ENCODE measurements at regions not wholly inside any gene's neighbourhood (a gene's known extent, or its start where the extent isn't known, plus 50 kb on each side); places are given as distances from the start of the nearest gene placed in this dataset.

DNA sequence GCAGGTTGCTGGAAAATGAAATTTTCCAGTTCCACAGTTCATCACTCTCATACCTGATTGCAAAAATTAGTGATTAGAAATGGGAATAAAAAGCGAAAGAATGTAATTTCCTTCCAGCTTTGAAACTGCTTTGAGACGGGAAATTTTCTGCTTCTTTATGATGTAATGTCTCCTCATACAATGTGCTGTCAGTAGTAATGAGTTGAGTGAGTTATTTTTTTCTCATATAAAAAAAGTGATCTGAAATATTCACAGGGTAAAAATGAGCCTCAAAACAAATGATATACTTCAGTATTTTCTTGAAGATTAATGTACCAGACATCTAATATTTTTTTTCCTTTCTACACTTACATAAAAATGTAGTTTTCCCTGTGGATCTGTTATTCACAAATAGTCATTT lies 179.1 kb upstream of the FAT4 start:
- 48 to 58% methylated on average over 2 of the region's 2 CpGs for WGBS, 2 donors
- intact Hi-C loops (cut with DNase I; ENCODE audit: low total_unique reads): no loop called here
- no peak overlapping the region for H3K4me3 ChIP-seq (ENCODE audit: low read depth, poor library complexity, severe bottlenecking)
- no peak for TF ChIP-seq POLR2A (IDR thresholded peaks at IDR 0.05)
- TF ChIP-seq, protein P1, sequence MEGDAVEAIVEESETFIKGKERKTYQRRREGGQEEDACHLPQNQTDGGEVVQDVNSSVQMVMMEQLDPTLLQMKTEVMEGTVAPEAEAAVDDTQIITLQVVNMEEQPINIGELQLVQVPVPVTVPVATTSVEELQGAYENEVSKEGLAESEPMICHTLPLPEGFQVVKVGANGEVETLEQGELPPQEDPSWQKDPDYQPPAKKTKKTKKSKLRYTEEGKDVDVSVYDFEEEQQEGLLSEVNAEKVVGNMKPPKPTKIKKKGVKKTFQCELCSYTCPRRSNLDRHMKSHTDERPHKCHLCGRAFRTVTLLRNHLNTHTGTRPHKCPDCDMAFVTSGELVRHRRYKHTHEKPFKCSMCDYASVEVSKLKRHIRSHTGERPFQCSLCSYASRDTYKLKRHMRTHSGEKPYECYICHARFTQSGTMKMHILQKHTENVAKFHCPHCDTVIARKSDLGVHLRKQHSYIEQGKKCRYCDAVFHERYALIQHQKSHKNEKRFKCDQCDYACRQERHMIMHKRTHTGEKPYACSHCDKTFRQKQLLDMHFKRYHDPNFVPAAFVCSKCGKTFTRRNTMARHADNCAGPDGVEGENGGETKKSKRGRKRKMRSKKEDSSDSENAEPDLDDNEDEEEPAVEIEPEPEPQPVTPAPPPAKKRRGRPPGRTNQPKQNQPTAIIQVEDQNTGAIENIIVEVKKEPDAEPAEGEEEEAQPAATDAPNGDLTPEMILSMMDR (IDR thresholded peaks at IDR 0.05): no peak
- DNase-seq (ENCODE audit: low spot score in 2 of 2): no peak

DNA sequence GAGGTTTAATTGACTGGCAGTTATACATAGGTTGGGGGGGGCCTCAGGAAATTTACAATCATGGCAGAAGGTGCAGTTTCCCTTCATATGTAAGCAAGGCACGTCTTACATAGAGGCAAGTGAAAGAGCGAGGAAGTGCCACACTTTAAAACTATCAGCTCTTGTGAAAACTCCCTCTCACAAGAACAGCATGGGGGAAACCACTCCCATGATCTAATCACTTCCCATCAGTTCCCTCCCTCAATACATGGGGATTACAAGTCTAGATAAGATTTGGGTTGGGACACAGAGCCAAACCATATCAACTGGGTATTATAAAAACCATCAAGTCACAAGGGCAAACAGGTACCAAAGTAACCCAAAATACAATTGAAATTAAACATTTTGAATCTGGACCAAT lies 182.0 kb upstream of the FAT4 start:
- TF ChIP-seq, protein P1 (IDR thresholded peaks at IDR 0.05): no peak
- TF ChIP-seq POLR2A (IDR thresholded peaks at IDR 0.05): no peak
- no peak overlapping the region for H3K4me3 ChIP-seq (ENCODE audit: low read depth, poor library complexity, severe bottlenecking)
- no peak for DNase-seq (ENCODE audit: low spot score in 2 of 2)
- intact Hi-C loops (cut with DNase I; ENCODE audit: low total_unique reads): no loop called here
- 72 to 75% methylated on average over 2 of the region's 2 CpGs for WGBS, 2 donors

DNA sequence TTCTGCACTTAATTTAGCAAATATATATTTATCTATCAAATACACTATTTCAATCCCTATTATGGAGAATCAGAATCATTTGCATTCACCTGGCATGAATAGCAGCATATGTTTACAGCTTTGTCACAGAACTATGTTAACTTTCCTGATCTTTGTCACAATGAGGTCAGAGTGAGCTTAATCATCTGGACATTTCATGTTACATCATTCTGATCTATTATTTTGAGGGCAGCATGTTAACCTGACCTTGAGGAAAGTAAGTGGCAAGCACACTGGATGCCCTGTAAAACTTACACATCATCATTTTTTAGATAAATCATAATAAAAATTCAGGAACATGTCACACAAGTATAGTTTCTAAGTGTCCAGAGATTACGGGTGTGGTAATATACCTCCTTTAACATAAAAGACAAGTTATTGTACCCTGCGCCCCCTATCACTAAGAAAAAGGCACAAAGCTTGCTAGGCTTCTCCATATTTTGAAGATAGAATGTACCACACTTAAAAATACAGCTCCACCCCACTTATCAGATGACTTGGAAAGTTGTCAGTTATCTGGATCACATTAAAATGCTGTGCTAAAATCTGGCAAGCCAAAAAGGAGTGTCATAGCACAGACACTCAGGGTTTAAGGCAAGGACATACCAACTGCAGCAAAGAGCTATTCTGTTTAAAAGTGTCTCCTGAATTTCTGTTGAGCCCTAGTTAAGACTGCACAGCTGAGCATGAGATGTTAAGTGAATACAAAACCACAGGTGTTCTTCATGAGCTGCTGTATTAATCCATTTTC lies 182.7 kb upstream of the FAT4 start:
- 62 to 74% methylated on average over 2 of the region's 2 CpGs for WGBS, 2 donors
- intact Hi-C loops (cut with DNase I; ENCODE audit: low total_unique reads): no loop called here
- H3K4me3 ChIP-seq (ENCODE audit: low read depth, poor library complexity, severe bottlenecking): no peak overlapping the region

DNA sequence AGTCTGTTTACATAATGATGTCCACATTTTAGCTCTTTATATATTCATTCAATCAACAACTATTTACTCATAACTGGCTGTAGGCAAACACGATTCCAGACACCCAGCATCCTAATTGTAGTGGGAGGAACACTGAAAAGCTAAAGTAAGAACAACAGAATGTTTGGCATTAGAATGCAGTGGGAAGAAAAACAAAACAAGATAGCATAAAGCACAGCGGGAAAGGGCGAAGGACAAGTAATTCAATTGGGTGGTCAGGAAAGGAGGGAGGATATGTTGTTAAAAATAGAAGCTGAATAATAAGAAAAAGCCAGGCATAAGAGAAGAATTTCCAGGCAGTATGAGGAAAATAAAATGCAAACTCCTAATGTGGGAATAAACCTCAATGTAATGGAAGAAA lies 189.5 kb upstream of the FAT4 start:
- intact Hi-C loops (cut with DNase I; ENCODE audit: low total_unique reads): no loop called here
- no peak for DNase-seq (ENCODE audit: low spot score in 2 of 2)
- TF ChIP-seq, protein P1 (IDR thresholded peaks at IDR 0.05): no peak
- no peak for TF ChIP-seq POLR2A (IDR thresholded peaks at IDR 0.05)
- WGBS, 2 donors: 36 to 56% methylated on average over 3 of the region's 3 CpGs
- H3K4me3 ChIP-seq (ENCODE audit: low read depth, poor library complexity, severe bottlenecking): no peak overlapping the region

More for the DNA sequence above, 182.7 kb upstream of the FAT4 start:
- TF ChIP-seq, protein P1 (IDR thresholded peaks at IDR 0.05): no peak
- TF ChIP-seq POLR2A (IDR thresholded peaks at IDR 0.05): no peak
- DNase-seq (ENCODE audit: low spot score in 2 of 2): no peak

DNA sequence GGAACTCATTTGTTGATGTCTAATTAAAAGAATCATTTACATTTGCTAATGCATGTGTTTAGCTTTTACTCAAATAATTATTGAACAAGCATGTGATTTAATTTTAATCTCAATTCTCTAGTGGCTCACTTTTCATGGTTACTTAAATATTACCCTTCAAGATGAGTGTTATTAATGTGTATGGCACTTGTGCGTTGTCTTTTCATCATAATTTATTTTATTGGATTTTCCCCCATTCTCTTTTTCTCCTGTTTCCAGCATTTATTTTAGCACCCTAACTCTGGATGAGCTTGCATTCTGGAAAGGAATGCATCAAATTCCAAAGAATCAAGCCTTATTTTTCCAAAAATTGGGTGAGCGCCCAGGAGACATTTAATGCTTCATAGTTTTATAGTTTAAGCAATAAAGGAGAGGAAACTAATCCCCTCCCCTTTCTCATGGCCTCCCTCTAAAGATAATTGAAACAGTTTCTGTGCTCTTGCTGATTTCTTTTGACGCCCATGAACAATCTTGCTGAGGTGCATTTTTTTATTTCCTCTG lies 191.1 kb upstream of the FAT4 start:
- TF ChIP-seq, protein P1 (IDR thresholded peaks at IDR 0.05): no peak
- TF ChIP-seq POLR2A (IDR thresholded peaks at IDR 0.05): no peak
- no peak overlapping the region for H3K4me3 ChIP-seq (ENCODE audit: low read depth, poor library complexity, severe bottlenecking)
- WGBS, 2 donors: 54 to 55% methylated on average over 3 of the region's 3 CpGs
- DNase-seq (ENCODE audit: low spot score in 2 of 2): no peak
- intact Hi-C loops (cut with DNase I; ENCODE audit: low total_unique reads): no loop called here

Data from lower leg skin (tissue), 4 donors.